Astrocyte (in vitro differentiated cells and primary cell): ENCODE measurements at regions not wholly inside any gene's neighbourhood (a gene's known extent, or its start where the extent isn't known, plus 50 kb on each side); places are given as distances from the start of the nearest gene placed in this dataset.

Source experiments
- EZH2 ChIP-seq: IDR thresholded peaks from 2 replicates; pipeline ENCODE4 v1.6.1; 2012; ENCODE audit warnings: mild to moderate bottlenecking, low read length, inconsistent platforms; ENCODE audit not compliant: insufficient read depth
- TF ChIP-seq, protein P1 (sequence below): IDR thresholded peaks from 2 replicates; pipeline ENCODE4 v1.5.1; 2011; ENCODE audit warnings: low read depth, mild to moderate bottlenecking, inconsistent platforms, low read length, moderate library complexity; ENCODE audit not compliant: insufficient read depth

DNA sequence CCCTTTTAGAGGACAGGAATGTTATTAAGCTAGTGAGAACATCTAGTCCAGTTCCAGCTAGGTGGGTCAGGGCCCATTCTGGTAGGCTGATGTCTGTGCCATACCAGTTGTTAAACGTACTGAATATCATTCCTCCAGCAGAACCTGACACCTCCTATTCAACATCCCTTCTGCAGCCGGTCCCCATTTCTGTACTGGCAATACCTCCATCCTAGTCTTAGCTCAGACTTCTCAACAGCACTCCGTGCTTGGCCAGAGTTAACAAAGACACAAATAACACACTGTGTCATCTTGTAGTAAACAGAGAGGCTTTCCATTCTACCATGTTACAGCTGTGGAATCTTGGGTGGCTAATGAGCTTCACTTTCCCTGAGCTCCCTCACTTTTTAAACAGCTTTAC is 94.3 kb upstream of the PDE3A start:
- TF ChIP-seq, protein P1, sequence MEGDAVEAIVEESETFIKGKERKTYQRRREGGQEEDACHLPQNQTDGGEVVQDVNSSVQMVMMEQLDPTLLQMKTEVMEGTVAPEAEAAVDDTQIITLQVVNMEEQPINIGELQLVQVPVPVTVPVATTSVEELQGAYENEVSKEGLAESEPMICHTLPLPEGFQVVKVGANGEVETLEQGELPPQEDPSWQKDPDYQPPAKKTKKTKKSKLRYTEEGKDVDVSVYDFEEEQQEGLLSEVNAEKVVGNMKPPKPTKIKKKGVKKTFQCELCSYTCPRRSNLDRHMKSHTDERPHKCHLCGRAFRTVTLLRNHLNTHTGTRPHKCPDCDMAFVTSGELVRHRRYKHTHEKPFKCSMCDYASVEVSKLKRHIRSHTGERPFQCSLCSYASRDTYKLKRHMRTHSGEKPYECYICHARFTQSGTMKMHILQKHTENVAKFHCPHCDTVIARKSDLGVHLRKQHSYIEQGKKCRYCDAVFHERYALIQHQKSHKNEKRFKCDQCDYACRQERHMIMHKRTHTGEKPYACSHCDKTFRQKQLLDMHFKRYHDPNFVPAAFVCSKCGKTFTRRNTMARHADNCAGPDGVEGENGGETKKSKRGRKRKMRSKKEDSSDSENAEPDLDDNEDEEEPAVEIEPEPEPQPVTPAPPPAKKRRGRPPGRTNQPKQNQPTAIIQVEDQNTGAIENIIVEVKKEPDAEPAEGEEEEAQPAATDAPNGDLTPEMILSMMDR, result no peak
- no peak for TF ChIP-seq EZH2
